WI38 (cell line): ENCODE measurements at regions not wholly inside any gene's neighbourhood (a gene's known extent, or its start where the extent isn't known, plus 50 kb on each side); places are given as distances from the start of the nearest gene placed in this dataset.

Experiments
- H3K4me3 ChIP-seq: 2 replicates; pipeline ENCODE4 v1.5.1; 2011; ENCODE audit warnings: low read depth, mild to moderate bottlenecking, control low read depth, low read length
- TF ChIP-seq, protein P1 (sequence below): IDR thresholded peaks from 2 replicates; pipeline ENCODE4 v1.5.1; 2012; ENCODE audit warnings: low read depth, mild to moderate bottlenecking, control low read depth, low read length

DNA sequence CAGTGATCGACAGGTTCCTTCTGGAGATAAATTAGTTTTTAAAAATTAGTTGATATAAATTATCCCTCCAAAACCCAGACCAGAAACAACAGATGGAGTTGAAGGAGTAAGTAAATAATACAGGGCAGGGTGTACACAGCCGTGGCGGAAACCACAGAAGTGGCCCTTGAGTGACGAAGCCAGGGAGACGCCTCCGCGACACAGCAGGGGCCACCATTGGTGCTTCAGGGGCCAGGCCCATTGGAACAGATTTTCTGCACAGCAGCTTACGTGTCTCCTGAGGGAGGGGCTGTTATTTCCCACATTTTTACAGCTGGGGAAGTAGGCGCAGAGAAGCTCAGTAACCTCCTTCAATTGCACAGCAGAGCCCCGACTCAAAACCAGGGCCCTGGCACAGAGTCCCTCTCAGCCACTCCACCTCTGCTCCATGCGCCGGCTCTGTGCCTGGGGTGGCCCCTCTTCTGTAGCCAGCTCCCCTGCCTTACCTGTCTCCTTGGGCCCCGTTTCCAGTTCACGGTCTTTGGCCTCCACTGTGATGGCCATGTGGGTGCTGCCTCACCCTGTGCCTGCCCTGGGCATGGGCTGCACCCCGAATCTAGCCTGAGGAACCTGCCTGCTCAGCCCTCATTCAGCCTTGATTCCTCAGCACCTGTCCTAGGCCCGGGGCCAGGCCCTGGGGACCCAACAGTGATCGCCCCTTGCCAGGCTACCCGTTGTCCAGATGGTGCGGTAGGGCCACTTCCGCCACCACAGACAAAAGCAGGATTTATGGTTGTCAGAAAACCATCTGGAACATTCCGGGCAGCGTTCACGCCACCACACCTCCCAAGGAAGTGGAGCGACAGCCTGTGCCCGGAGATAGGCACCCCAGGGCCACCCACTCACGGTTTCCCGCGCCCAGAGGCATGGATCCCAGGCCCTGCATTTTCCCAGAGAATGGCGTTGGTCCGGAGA lies 128.5 kb upstream of the GSE1 start:
- no peak overlapping the region for H3K4me3 ChIP-seq
- TF ChIP-seq, protein P1, sequence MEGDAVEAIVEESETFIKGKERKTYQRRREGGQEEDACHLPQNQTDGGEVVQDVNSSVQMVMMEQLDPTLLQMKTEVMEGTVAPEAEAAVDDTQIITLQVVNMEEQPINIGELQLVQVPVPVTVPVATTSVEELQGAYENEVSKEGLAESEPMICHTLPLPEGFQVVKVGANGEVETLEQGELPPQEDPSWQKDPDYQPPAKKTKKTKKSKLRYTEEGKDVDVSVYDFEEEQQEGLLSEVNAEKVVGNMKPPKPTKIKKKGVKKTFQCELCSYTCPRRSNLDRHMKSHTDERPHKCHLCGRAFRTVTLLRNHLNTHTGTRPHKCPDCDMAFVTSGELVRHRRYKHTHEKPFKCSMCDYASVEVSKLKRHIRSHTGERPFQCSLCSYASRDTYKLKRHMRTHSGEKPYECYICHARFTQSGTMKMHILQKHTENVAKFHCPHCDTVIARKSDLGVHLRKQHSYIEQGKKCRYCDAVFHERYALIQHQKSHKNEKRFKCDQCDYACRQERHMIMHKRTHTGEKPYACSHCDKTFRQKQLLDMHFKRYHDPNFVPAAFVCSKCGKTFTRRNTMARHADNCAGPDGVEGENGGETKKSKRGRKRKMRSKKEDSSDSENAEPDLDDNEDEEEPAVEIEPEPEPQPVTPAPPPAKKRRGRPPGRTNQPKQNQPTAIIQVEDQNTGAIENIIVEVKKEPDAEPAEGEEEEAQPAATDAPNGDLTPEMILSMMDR = no peak

DNA sequence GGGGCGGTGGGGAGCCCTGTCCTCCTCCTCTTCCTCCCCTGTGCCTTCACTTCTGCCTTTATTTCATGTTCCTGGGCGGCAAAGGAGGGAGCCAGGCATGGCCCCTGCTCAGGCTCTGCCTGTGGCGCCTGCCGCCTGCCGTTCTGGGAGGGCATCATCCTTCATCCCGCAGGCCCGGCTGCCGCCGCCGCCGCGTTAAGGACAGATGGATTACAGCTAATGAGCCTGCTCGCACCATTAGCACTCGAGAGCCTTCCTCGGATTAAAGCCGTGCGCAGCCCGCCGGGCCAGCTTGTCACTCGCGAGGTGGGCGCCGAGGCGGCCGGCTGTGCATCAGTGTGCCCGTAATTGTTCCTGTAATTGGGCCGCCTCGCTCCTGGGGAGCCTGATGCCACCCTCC lies 127.7 kb upstream of the GSE1 start:
- TF ChIP-seq, protein P1 = no peak
- no peak overlapping the region for H3K4me3 ChIP-seq

DNA sequence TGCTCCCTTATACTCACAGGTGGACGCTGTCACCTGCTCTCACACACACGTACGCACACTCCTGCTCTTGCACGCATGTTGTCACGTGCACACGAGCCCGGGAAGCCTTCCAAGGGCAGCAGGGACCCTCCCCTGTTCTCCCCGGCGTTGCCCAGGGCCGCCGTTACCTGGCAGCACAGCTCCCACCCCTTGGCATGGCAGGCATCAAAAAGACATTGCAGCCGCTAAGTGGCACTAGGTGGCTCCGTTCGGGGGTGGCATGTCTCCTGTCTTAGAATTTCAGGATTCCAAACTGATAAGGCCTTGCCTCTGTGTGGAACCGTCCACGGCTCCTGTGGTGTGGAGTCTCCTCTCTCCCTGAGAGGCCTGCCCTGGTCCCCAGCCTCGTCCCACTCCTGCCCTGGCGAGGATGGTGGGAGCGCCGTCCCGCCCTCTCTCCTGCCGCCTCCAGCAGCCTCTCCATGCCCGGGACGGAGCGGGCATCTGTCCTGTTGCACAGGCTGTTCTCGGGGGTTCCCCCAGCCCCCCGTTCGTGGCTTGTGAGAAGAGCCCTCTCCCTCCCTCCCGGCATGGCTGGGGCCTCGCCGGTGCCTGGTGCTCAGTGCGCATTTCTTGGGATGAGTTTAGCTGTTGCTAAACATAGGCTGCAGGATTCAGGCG lies 126.7 kb upstream of the GSE1 start:
- no peak overlapping the region for H3K4me3 ChIP-seq
- TF ChIP-seq, protein P1 = no peak

DNA sequence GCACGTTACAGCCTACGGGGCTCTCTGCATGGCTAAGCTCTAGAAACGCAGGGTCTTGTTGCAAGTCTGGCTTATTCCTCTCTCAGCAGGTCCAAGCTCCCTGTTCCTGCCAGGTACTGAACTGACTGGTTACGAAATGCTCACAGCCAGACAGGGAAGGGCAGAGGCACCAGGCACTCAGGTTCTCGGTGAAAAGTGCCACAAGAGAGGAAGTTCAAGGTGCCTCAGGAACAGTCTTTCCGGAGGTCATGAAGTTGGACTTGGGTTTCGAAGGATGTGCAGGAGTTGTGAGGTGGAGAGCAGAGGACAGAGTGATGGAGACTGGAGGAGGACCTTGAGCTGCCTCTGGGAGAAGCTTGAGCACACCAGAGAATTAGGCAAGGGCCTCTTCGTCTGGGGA lies 124.7 kb upstream of the GSE1 start:
- H3K4me3 ChIP-seq = no peak overlapping the region
- TF ChIP-seq, protein P1 = no peak

DNA sequence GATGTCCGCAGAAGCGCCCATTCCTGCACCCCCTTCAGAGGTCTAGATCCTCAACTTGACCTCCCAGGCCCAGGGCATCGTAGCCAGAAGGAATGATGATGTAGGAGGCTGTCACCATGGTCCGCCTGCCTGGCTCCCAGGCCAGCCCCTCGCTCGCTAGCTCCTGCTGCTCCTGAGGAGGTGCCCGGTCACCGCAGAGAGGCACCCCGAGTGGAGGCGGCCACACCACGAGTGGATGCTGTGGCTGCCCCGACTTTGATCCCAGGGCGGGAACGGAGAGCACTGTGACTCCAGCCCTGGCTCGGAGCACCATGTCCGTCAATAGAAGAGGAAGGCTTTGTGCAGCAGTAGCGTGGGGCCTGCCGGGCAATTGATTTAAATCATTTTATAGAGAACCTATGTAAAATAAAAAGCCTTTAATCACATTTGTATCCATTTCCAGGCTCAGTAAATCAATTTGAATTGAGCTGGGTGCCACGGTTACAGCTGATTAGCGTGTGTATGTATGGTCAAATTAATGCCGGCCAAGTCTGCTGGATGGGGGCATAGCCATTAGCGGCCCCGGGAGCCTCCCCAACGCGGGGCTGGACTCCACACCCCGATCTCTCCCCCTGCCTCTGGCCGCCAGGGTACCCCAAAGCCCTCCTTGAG lies 122.6 kb upstream of the GSE1 start:
- TF ChIP-seq, protein P1 = no peak
- H3K4me3 ChIP-seq = no peak overlapping the region

DNA sequence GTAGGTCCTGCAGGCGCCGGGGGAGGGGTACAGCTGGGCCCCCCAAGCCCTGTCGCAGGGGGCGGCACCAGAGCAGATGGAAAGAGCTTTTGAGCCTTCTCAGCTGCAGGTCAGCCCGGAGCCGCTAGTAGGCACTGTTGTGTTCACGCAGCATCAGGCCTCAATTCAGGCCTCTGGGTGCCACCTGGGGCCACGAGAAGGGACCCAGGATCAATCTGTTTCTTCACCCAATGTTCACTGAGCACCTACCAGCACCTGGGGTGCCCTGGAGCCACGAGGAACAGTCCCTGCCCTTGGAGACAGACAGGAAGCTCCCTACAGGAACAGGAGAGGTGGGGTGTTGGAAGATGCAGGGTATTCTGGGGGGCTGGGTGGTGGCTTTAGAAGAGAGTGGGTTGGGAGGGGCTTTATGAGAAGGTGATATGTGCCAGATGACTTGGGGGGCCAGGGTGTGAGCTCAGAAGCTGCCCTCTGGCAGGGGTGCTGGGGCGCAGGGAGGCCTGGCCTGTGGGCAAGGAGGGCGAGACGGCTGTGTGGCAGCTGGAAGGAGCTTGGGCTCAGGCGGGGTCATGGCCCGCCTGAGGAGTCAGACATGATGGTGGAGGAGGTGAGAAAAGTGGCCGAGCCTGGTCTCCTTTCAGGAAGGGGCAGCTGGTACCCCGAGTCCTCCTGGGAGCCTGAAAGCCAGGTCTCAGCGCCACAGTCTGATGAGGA lies 121.9 kb upstream of the GSE1 start:
- H3K4me3 ChIP-seq = no peak overlapping the region
- TF ChIP-seq, protein P1 = peak; percentile 74
